Stimulated activated CD8-positive, alpha-beta memory T cell treated with anti-CD3 and anti-CD28 coated beads, Interleukin-15, amount 100 ng/mL, for 4 hours (primary cell): ENCODE measurements at regions not wholly inside any gene's neighbourhood (a gene's known extent, or its start where the extent isn't known, plus 50 kb on each side); places are given as distances from the start of the nearest gene placed in this dataset.

Experiments
- DNase-seq, 2 donors: peaks; one replicate each; pipeline ENCODE4 v3.0.0-alpha.2; 2020; ENCODE audit warnings: low read depth in 2 of 2

GRCh38 chr10:4691301-4691700, 134.7 kb upstream of the AKR1E2 start:
- DNase-seq: no peak

- DNase-seq: no peak
These were observed 137.4 kb upstream of the AKR1E2 start for GRCh38 chr10:4688601-4689000.

- no peak for DNase-seq
These were observed 137.8 kb upstream of the AKR1E2 start for GRCh38 chr10:4688168-4688567.

- DNase-seq: no peak
These were observed 138.6 kb upstream of the AKR1E2 start for GRCh38 chr10:4687397-4687796.

GRCh38 chr10:4686644-4686996, 139.4 kb upstream of the AKR1E2 start:
- DNase-seq: no peak

- no peak for DNase-seq
These were observed 139.9 kb upstream of the AKR1E2 start for GRCh38 chr10:4685904-4686643.

GRCh38 chr10:4685491-4685890, 140.5 kb upstream of the AKR1E2 start:
- no peak for DNase-seq

- no peak for DNase-seq
These were observed 141.6 kb upstream of the AKR1E2 start for GRCh38 chr10:4684434-4684833.

GRCh38 chr10:4683838-4684237, 142.2 kb upstream of the AKR1E2 start:
- no peak for DNase-seq

GRCh38 chr10:4683137-4683536, 142.9 kb upstream of the AKR1E2 start:
- no peak for DNase-seq

GRCh38 chr10:4678951-4679671, 146.9 kb upstream of the AKR1E2 start:
- no peak for DNase-seq

- no peak for DNase-seq
These were observed 147.7 kb upstream of the AKR1E2 start for GRCh38 chr10:4678023-4678950.

- no peak for DNase-seq
These were observed 148.5 kb upstream of the AKR1E2 start for GRCh38 chr10:4677296-4678021.

GRCh38 chr10:4676566-4676965, 149.4 kb upstream of the AKR1E2 start:
- no peak for DNase-seq

- no peak for DNase-seq
These were observed 150.2 kb upstream of the AKR1E2 start for GRCh38 chr10:4675808-4676207.

- no peak for DNase-seq
These were observed 152.5 kb upstream of the AKR1E2 start for GRCh38 chr10:4673279-4674040.

GRCh38 chr10:4672201-4672600, 153.8 kb upstream of the AKR1E2 start:
- DNase-seq: no peak

GRCh38 chr10:4671451-4672145, 154.4 kb upstream of the AKR1E2 start:
- DNase-seq: no peak

GRCh38 chr10:4670737-4671136, 155.3 kb upstream of the AKR1E2 start:
- DNase-seq: no peak

GRCh38 chr10:4669585-4669984, 156.4 kb upstream of the AKR1E2 start:
- DNase-seq: no peak
